ENCODE measurements at regions not wholly inside any gene's neighbourhood (a gene's known extent, or its start where the extent isn't known, plus 50 kb on each side); places are given as distances from the start of the nearest gene placed in this dataset.

DNA sequence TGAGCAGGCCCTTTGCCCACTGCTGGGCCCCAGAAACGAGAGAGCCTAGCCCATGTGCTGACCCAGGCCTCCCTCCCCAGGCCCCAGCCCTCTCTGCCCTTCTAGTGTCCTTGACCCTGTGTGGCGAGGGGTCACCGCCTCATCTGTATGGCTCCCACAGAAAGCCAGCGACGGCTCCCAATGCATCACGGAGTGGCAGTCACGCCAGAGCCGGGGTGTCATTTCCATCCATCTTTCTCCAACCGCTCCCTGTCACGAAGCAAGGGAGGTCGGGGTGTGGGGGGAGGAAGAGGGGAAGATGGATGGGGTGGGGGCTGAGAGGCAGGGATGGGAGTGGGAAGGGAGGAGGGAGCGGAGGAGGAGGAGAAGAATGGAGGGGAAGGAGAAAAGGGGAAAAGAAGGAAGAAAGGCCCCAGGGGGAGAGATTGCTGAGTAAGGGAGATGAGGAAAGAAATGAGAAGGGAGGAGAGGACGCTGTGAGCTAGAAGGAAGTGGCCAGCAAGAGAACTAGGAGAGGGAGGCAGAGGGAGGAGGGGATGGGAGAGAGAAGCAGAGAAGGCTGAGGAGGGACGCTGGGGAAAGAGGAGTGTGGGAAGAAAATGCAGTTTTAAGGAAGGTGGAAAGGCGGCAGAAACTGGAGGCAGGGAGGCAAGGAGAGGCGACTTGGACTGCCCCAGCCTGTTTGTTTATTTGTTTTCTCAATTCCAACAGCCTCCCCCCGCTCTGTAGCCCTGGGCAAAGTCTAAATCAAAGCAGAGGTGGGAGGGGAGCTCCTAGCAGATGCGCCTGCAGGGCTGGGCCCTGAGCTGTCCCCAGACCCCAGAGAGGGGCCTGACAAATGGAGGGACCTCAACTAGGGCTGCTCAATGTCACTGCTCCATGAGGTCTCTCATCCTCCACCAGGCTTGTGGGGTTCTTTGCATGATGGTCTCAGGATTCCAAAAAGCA is 75.5 kb upstream of the LHX5 start:
- TF ChIP-seq, protein P1, sequence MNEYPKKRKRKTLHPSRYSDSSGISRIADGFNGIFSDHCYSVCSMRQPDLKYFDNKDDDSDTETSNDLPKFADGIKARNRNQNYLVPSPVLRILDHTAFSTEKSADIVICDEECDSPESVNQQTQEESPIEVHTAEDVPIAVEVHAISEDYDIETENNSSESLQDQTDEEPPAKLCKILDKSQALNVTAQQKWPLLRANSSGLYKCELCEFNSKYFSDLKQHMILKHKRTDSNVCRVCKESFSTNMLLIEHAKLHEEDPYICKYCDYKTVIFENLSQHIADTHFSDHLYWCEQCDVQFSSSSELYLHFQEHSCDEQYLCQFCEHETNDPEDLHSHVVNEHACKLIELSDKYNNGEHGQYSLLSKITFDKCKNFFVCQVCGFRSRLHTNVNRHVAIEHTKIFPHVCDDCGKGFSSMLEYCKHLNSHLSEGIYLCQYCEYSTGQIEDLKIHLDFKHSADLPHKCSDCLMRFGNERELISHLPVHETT (tag by site-specific recombination; IDR thresholded peaks at IDR 0.05) = no peak
- TF ChIP-seq, protein P2, sequence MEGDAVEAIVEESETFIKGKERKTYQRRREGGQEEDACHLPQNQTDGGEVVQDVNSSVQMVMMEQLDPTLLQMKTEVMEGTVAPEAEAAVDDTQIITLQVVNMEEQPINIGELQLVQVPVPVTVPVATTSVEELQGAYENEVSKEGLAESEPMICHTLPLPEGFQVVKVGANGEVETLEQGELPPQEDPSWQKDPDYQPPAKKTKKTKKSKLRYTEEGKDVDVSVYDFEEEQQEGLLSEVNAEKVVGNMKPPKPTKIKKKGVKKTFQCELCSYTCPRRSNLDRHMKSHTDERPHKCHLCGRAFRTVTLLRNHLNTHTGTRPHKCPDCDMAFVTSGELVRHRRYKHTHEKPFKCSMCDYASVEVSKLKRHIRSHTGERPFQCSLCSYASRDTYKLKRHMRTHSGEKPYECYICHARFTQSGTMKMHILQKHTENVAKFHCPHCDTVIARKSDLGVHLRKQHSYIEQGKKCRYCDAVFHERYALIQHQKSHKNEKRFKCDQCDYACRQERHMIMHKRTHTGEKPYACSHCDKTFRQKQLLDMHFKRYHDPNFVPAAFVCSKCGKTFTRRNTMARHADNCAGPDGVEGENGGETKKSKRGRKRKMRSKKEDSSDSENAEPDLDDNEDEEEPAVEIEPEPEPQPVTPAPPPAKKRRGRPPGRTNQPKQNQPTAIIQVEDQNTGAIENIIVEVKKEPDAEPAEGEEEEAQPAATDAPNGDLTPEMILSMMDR (tag by site-specific recombination; IDR thresholded peaks at IDR 0.05) = no peak
- TF ChIP-seq, protein P3, sequence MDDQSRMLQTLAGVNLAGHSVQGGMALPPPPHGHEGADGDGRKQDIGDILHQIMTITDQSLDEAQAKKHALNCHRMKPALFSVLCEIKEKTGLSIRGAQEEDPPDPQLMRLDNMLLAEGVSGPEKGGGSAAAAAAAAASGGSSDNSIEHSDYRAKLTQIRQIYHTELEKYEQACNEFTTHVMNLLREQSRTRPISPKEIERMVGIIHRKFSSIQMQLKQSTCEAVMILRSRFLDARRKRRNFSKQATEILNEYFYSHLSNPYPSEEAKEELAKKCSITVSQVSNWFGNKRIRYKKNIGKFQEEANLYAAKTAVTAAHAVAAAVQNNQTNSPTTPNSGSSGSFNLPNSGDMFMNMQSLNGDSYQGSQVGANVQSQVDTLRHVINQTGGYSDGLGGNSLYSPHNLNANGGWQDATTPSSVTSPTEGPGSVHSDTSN (CRISPR knock-in tag; IDR thresholded peaks at IDR 0.05) = no peak
- TF ChIP-seq, protein P4, sequence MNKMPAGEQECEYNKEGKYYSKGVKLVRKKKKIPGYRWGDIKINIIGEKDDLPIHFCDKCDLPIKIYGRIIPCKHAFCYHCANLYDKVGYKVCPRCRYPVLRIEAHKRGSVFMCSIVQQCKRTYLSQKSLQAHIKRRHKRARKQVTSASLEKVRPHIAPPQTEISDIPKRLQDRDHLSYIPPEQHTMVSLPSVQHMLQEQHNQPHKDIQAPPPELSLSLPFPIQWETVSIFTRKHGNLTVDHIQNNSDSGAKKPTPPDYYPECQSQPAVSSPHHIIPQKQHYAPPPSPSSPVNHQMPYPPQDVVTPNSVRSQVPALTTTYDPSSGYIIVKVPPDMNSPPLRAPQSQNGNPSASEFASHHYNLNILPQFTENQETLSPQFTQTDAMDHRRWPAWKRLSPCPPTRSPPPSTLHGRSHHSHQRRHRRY (tag by site-specific recombination; IDR thresholded peaks at IDR 0.05) = no peak
- TF ChIP-seq YY1 (tag by site-specific recombination; IDR thresholded peaks at IDR 0.05) (no peak), ZNF274 (IDR thresholded peaks at IDR 0.05; ENCODE audit: low read length) (no peak), ZNF274 (tag by site-specific recombination; IDR thresholded peaks at IDR 0.05; ENCODE audit: borderline replicate concordance) (no peak), ZNF121 (tag by site-specific recombination; IDR thresholded peaks at IDR 0.05) (no peak), KLF16 (tag by site-specific recombination; IDR thresholded peaks at IDR 0.05) (no peak), GFI1B (tag by site-specific recombination; IDR thresholded peaks at IDR 0.05) (no peak), RBAK (tag by site-specific recombination; IDR thresholded peaks at IDR 0.05) (no peak), ZFP3 (tag by site-specific recombination; IDR thresholded peaks at IDR 0.05; ENCODE audit: low read depth) (no peak)
- TF ChIP-seq, protein P5, sequence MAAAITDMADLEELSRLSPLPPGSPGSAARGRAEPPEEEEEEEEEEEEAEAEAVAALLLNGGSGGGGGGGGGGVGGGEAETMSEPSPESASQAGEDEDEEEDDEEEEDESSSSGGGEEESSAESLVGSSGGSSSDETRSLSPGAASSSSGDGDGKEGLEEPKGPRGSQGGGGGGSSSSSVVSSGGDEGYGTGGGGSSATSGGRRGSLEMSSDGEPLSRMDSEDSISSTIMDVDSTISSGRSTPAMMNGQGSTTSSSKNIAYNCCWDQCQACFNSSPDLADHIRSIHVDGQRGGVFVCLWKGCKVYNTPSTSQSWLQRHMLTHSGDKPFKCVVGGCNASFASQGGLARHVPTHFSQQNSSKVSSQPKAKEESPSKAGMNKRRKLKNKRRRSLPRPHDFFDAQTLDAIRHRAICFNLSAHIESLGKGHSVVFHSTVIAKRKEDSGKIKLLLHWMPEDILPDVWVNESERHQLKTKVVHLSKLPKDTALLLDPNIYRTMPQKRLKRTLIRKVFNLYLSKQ (tag by site-specific recombination; IDR thresholded peaks at IDR 0.05; ENCODE audit: borderline replicate concordance) = no peak

Measured in HEK293 (cell line).